Tibial artery (tissue), 4 donors: ENCODE measurements at regions not wholly inside any gene's neighbourhood (a gene's known extent, or its start where the extent isn't known, plus 50 kb on each side); places are given as distances from the start of the nearest gene placed in this dataset.

Source experiments
- DNase-seq, 2 donors: peaks; one replicate each; pipeline ENCODE4 v3.0.0-alpha.2; 2019
- H3K27ac ChIP-seq, 2 donors: fragments of 200-600 bp; sonication (generic) in 1 of 2; 1 replicate in 1 of 2; 2 replicates in 1 of 2; pipeline ENCODE4 v1.5.1; 2018 to 2019; ENCODE audit warnings: mild to moderate bottlenecking in 1 of 2
- H3K27me3 ChIP-seq, 2 donors: fragments of 200-600 bp; sonication (generic) in 1 of 2; one replicate each; pipeline versions ENCODE4 v1.5.1 to v1.6.0; 2016 to 2019
- H3K36me3 ChIP-seq, 3 donors: fragments of 200-600 bp; sonication (generic) in 2 of 3; one replicate each; pipeline ENCODE4 v1.5.1; 2016 to 2019; ENCODE audit warnings: mild to moderate bottlenecking in 2 of 3
- H3K4me1 ChIP-seq, 4 donors: fragments of 200-600 bp; sonication (generic) in 2 of 4; 1 replicate in 3 of 4; 2 replicates in 1 of 4; pipeline ENCODE4 v1.5.1; 2016 to 2019
- H3K4me3 ChIP-seq, 2 donors: fragments of 200-600 bp; sonication (generic) in 1 of 2; 1 replicate in 1 of 2; 2 replicates in 1 of 2; pipeline ENCODE4 v1.5.1; 2018 to 2019; ENCODE audit warnings: mild to moderate bottlenecking in 2 of 2
- H3K9me3 ChIP-seq, 3 donors: fragments of 200-600 bp; sonication (generic) in 1 of 3; one replicate each; pipeline ENCODE4 v1.5.1; 2016 to 2019
- CTCF ChIP-seq, 2 experiments: fragments of 200-600 bp in 1 of 2; fragments of 450-650 bp in 1 of 2; IDR thresholded peaks; one replicate each; pipeline ENCODE4 v1.5.1; 2017 to 2019; ENCODE audit warnings: antibody characterized with exemption in 2 of 2, mild to moderate bottlenecking in 1 of 2, moderate library complexity in 1 of 2
- intact Hi-C: fragments of 100-400 bp; cut with DNase I; formaldehyde crosslinking; loops from one replicate; pipeline ENCODE4 v1.15.0; 2023; ENCODE audit warnings: low total_unique reads

- no peak overlapping the region for H3K4me3 ChIP-seq
- H3K9me3 ChIP-seq = no peaks in the 10 kb centered on the region
- intact Hi-C loops = no loop called here
- H3K4me1 ChIP-seq = no peaks in the 10 kb centered on the region
- H3K36me3 ChIP-seq = no peaks in the 10 kb centered on the region
- no peak for TF ChIP-seq CTCF (IDR thresholded peaks at IDR 0.05)
- no peak overlapping the region for H3K27ac ChIP-seq
- H3K27me3 ChIP-seq = no peaks in the 10 kb centered on the region
- no peak for DNase-seq
Observed at GRCh38 chr1:188062456-188062855, 1233.7 kb downstream of the PLA2G4A start.

- Histone ChIP-seq H3K36me3 (no peaks in the 10 kb centered on the region), H3K4me1 (no peaks in the 10 kb centered on the region), H3K4me3 (no peak overlapping the region), H3K27me3 (no peaks in the 10 kb centered on the region), H3K9me3 (peaks cover 0 to 7% (median 5%) of the 10 kb centered on the region in 3 donors), H3K27ac (no peak overlapping the region)
- intact Hi-C loops = no loop called here
- DNase-seq = no peak
- no peak for TF ChIP-seq CTCF (IDR thresholded peaks at IDR 0.05)
Observed at GRCh38 chr1:188065917-188066316, 1237.2 kb downstream of the PLA2G4A start.

- no peak overlapping the region for H3K4me3 ChIP-seq
- peaks cover 0 to 8% (median 7%) of the 10 kb centered on the region in 3 donors for H3K9me3 ChIP-seq
- no peak overlapping the region for H3K27ac ChIP-seq
- no peaks in the 10 kb centered on the region for H3K36me3 ChIP-seq
- intact Hi-C loops = no loop called here
- no peaks in the 10 kb centered on the region for H3K27me3 ChIP-seq
- no peak for TF ChIP-seq CTCF (IDR thresholded peaks at IDR 0.05)
- no peaks in the 10 kb centered on the region for H3K4me1 ChIP-seq
- no peak for DNase-seq
Observed at GRCh38 chr1:188070848-188071247, 1242.1 kb downstream of the PLA2G4A start.

GRCh38 chr1:188089015-188089414 is 1260.3 kb downstream of the PLA2G4A start:
- no peak for DNase-seq
- no peaks in the 10 kb centered on the region for H3K36me3 ChIP-seq
- H3K27ac ChIP-seq = no peak overlapping the region
- no peaks in the 10 kb centered on the region for H3K9me3 ChIP-seq
- no peak overlapping the region for H3K4me3 ChIP-seq
- no peak for TF ChIP-seq CTCF (IDR thresholded peaks at IDR 0.05)
- intact Hi-C loops = no loop called here
- H3K4me1 ChIP-seq = no peaks in the 10 kb centered on the region
- H3K27me3 ChIP-seq = no peaks in the 10 kb centered on the region

GRCh38 chr1:188089461-188089860 is 1260.7 kb downstream of the PLA2G4A start:
- Histone ChIP-seq H3K27me3 (no peaks in the 10 kb centered on the region), H3K4me1 (no peaks in the 10 kb centered on the region), H3K9me3 (no peaks in the 10 kb centered on the region), H3K4me3 (no peak overlapping the region), H3K27ac (no peak overlapping the region), H3K36me3 (no peaks in the 10 kb centered on the region)
- TF ChIP-seq CTCF (IDR thresholded peaks at IDR 0.05) = no peak
- DNase-seq = no peak
- intact Hi-C loops = no loop called here

GRCh38 chr1:188096521-188096920 is 1267.8 kb downstream of the PLA2G4A start:
- no peaks in the 10 kb centered on the region for H3K36me3 ChIP-seq
- TF ChIP-seq CTCF (IDR thresholded peaks at IDR 0.05) = no peak
- no peaks in the 10 kb centered on the region for H3K4me1 ChIP-seq
- DNase-seq = no peak
- H3K27ac ChIP-seq = no peak overlapping the region
- no peak overlapping the region for H3K4me3 ChIP-seq
- H3K9me3 ChIP-seq = no peaks in the 10 kb centered on the region
- intact Hi-C loops = no loop called here
- H3K27me3 ChIP-seq = no peaks in the 10 kb centered on the region
